ENCODE measurements at regions not wholly inside any gene's neighbourhood (a gene's known extent, or its start where the extent isn't known, plus 50 kb on each side); places are given as distances from the start of the nearest gene placed in this dataset.

DNA sequence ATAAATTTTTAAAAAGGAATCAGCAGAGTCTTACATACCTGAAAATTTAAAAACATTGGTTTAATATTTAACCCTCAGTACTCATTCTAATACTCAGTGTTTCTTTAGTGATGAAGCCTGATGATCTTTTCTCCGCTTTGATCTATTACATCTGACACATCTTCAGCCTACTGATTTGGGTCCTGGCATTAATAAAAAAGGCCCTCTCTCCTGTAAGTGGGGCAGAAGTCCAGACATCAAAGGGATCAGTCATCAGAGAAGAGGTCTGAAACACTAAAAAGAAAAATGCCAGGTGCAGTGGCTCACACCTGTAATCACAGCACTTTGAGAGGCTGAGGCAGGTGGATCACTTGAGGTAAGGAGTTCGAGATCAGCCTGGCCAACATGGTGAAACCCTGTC is 581.1 kb upstream of the LRATD1 start:
- in situ Hi-C loops (cut with MboI; ENCODE audit: low sequenced_read_pairs, unreplicated experiment): no loop called here
- TF ChIP-seq, protein P1, sequence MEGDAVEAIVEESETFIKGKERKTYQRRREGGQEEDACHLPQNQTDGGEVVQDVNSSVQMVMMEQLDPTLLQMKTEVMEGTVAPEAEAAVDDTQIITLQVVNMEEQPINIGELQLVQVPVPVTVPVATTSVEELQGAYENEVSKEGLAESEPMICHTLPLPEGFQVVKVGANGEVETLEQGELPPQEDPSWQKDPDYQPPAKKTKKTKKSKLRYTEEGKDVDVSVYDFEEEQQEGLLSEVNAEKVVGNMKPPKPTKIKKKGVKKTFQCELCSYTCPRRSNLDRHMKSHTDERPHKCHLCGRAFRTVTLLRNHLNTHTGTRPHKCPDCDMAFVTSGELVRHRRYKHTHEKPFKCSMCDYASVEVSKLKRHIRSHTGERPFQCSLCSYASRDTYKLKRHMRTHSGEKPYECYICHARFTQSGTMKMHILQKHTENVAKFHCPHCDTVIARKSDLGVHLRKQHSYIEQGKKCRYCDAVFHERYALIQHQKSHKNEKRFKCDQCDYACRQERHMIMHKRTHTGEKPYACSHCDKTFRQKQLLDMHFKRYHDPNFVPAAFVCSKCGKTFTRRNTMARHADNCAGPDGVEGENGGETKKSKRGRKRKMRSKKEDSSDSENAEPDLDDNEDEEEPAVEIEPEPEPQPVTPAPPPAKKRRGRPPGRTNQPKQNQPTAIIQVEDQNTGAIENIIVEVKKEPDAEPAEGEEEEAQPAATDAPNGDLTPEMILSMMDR (IDR thresholded peaks at IDR 0.05; ENCODE audit: borderline replicate concordance, control extremely low read depth, extremely low read depth, insufficient read depth, missing control alignments): no peak
- DNase-seq (ENCODE audit: low spot score): no peak

DNA sequence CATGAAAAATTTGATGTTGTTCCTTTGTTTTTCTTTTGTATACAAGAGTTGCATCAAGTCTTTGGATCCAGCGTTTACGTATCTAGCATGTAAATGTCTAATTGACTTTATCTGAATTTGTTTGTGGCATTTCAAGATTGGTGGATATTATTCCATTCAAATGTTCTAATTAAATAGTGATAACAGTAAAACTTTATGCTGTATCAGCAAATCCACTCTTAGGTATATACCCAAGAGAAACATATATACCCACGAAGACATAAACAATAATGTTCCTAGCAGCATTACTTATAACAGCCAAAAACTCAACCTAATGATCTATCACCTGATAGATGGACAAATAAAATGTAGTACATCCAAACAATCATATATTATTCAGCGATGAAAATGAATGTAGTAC is 579.4 kb upstream of the LRATD1 start:
- in situ Hi-C loops (cut with MboI; ENCODE audit: low sequenced_read_pairs, unreplicated experiment): no loop called here
- DNase-seq (ENCODE audit: low spot score): no peak
- TF ChIP-seq, protein P1 (IDR thresholded peaks at IDR 0.05; ENCODE audit: borderline replicate concordance, control extremely low read depth, extremely low read depth, insufficient read depth, missing control alignments): no peak

DNA sequence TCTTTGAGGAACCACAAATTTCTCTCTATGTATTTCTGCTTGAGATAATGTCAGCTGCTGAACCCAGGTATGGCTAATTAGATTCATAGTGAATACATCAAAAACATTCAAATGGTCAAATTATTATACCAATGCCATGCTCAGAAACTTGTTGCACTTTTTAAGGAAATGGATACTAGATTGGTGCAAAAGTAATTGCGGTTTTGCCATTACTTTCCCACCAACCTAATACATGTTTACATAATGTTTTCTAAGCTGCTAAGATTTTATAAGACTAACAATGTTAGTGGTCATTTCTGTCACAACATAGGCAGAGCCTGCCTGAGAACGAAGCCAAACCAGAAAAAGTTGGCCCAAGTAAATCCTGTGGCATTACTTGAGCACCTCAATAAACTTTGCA is 568.2 kb upstream of the LRATD1 start:
- no peak for DNase-seq (ENCODE audit: low spot score)
- in situ Hi-C loops (cut with MboI; ENCODE audit: low sequenced_read_pairs, unreplicated experiment): no loop called here
- TF ChIP-seq, protein P1 (IDR thresholded peaks at IDR 0.05; ENCODE audit: borderline replicate concordance, control extremely low read depth, extremely low read depth, insufficient read depth, missing control alignments): no peak

DNA sequence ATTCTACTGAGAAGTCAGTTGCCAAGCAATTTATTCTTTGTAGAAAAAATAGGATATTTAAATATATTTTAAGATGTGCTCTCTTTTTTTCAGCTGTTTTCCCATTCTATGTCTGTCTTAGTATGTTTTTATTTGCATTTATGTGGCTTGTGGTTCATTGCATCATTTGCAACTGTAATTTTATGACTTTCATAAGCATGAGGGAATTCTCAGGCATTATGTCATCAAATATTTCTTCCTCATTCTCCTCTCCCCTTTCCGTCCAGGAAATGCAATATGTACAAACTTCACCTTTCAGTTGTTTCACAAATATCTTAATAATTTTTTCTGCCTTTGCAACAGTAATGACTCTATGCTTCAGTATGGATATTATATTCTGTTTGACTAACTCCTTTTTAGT is 560.2 kb upstream of the LRATD1 start:
- no peak for DNase-seq (ENCODE audit: low spot score)
- TF ChIP-seq, protein P1 (IDR thresholded peaks at IDR 0.05; ENCODE audit: borderline replicate concordance, control extremely low read depth, extremely low read depth, insufficient read depth, missing control alignments): no peak
- in situ Hi-C loops (cut with MboI; ENCODE audit: low sequenced_read_pairs, unreplicated experiment): no loop called here

DNA sequence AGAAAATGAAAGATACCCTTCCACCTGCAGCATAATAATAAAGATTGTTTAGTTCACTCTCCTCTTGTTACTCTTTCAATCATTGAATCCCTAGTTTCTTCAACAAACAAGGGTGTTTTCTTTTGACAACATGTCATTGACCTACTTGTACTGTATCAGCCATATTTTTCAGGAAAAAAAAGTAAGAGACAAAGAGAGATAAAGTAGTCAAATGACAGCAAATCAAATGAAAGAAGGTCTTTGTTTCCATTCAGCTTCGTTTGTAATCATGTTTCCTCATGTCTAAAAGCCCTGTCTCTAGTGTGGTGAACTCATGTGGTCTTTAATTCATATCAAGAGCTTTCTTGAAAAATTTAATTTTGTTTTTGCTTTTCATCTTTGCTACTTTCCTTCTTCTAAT is 557.8 kb upstream of the LRATD1 start:
- in situ Hi-C loops (cut with MboI; ENCODE audit: low sequenced_read_pairs, unreplicated experiment): no loop called here
- no peak for DNase-seq (ENCODE audit: low spot score)
- TF ChIP-seq, protein P1 (IDR thresholded peaks at IDR 0.05; ENCODE audit: borderline replicate concordance, control extremely low read depth, extremely low read depth, insufficient read depth, missing control alignments): no peak

DNA sequence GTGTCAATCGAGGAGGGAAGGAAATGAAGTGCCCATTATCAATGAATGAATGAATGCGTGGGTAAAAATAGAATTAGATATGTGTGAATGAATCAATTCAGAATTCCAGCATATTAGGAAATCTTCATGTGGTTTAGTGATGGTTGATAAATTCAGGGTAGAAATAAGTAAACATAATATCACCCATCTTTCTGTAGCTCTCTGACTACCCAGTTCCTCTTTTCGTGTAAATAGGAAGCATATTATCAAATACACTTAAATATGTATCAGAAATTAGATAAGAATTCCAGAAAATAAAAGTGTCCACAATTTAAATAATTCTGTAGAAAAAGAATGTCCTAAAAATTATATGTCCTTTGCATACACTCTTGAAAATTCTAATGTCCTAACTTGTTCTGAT is 552.9 kb upstream of the LRATD1 start:
- in situ Hi-C loops (cut with MboI; ENCODE audit: low sequenced_read_pairs, unreplicated experiment): no loop called here
- DNase-seq (ENCODE audit: low spot score): no peak
- TF ChIP-seq, protein P1 (IDR thresholded peaks at IDR 0.05; ENCODE audit: borderline replicate concordance, control extremely low read depth, extremely low read depth, insufficient read depth, missing control alignments): no peak

DNA sequence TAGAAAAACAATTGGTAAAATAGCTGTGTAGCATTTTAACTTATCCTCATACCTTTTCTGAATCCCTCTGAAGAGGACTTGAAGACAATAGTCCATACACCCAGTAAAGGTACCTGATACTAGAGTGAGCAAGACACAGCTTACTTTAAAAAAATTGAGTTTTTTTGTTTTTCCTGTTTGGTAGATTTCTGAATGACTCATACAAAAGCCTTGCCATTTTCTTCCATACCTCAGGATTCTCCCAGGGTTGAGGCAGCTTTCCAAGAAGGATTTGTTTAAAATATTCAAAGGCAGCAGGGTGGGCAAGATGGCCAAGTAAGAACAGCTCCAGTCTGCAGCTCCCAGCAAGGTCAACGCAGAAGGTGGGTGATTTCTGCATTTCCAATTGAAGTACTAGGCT is 551.0 kb upstream of the LRATD1 start:
- TF ChIP-seq, protein P1 (IDR thresholded peaks at IDR 0.05; ENCODE audit: borderline replicate concordance, control extremely low read depth, extremely low read depth, insufficient read depth, missing control alignments): no peak
- in situ Hi-C loops (cut with MboI; ENCODE audit: low sequenced_read_pairs, unreplicated experiment): no loop called here
- no peak for DNase-seq (ENCODE audit: low spot score)
